MG63 (cell line): ENCODE measurements at regions not wholly inside any gene's neighbourhood (a gene's known extent, or its start where the extent isn't known, plus 50 kb on each side); places are given as distances from the start of the nearest gene placed in this dataset.

Experiments used
- DNase-seq: peaks from one replicate; pipeline ENCODE4 v3.0.0-alpha.2; 2020
- H3K27me3 ChIP-seq: fragments of 250-450 bp; sonication (Bioruptor Pico); 2 replicates; pipeline ENCODE4 v1.5.1; 2020; ENCODE audit warnings: mild to moderate bottlenecking, moderate library complexity
- H3K36me3 ChIP-seq: fragments of 250-450 bp; sonication (Bioruptor Pico); 2 replicates; pipeline ENCODE4 v1.5.1; 2020; ENCODE audit warnings: mild to moderate bottlenecking, moderate library complexity
- H3K4me3 ChIP-seq: fragments of 250-450 bp; sonication (Bioruptor Pico); 2 replicates; pipeline ENCODE4 v1.5.1; 2020; ENCODE audit warnings: mild to moderate bottlenecking, moderate library complexity
- H3K9me3 ChIP-seq: fragments of 250-450 bp; sonication (Bioruptor Pico); 2 replicates; pipeline ENCODE4 v1.5.1; 2020; ENCODE audit warnings: mild to moderate bottlenecking, moderate library complexity

GRCh38 chr5:165224366-165225045 lies 1719.1 kb downstream of the MAT2B start:
- H3K4me3 ChIP-seq: no peak overlapping the region
- H3K27me3 ChIP-seq: no peaks in the 10 kb centered on the region
- no peak for DNase-seq
- H3K9me3 ChIP-seq: no peaks in the 10 kb centered on the region
- no peaks in the 10 kb centered on the region for H3K36me3 ChIP-seq

DNA sequence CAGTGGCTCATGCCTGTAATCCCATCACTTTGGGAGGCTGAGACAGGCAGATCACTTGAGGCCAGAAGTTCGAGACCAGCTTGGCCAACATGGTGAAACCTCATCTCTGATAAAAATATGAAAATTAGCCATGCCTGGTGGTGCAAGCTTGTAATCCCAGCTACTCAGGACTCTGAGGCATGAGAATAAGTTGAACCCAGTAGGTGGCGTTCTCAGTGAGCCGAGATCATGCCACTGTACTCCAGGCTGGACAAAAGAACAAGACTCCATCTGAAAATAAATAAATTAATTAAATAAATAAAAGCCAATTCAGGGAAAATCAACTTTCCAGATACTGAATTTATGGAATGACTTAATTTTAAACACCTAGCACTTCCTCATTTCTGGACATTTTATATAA lies 1722.1 kb downstream of the MAT2B start:
- no peaks in the 10 kb centered on the region for H3K36me3 ChIP-seq
- no peak overlapping the region for H3K4me3 ChIP-seq

GRCh38 chr5:165228184-165228583 lies 1722.8 kb downstream of the MAT2B start:
- no peaks in the 10 kb centered on the region for H3K36me3 ChIP-seq
- no peak for DNase-seq
- H3K27me3 ChIP-seq: no peaks in the 10 kb centered on the region
- H3K9me3 ChIP-seq: no peaks in the 10 kb centered on the region; the same call in 1 of the 2 replicates
- H3K4me3 ChIP-seq: no peak overlapping the region

More for the DNA sequence above, 1722.1 kb downstream of the MAT2B start:
- no peaks in the 10 kb centered on the region for H3K9me3 ChIP-seq
- no peaks in the 10 kb centered on the region for H3K27me3 ChIP-seq
- no peak for DNase-seq

- Histone ChIP-seq H3K36me3 (no peaks in the 10 kb centered on the region), H3K27me3 (no peaks in the 10 kb centered on the region), H3K4me3 (no peak overlapping the region), H3K9me3 (peaks cover 7% of the 10 kb centered on the region)
- DNase-seq: no peak
Measured at GRCh38 chr5:165231821-165232508, 1726.5 kb downstream of the MAT2B start.

DNA sequence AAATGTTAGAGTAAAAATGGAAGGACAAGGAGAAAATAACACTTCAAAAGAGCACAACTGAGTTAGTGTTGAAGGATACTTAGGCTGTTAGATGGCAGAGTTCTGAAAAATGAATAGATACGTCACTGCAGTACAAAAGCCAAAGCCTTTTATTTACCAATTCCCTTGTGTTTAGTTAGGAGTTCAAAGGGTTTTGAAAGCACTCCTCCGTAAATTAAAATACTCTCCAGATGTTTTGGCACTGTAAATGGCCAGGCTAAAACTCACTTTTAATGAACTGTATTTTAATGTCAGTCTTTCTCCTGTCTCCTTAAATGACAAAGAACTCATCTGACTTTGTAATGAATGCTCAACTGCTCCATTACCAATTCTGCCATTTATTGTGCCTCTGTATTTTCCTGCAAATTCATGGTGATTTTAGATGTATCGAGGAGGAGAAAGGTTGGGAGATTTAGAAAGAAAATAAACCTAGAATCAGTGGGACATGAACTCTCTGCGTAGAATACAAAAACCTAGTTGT lies 1727.2 kb downstream of the MAT2B start:
- Histone ChIP-seq H3K27me3 (no peaks in the 10 kb centered on the region), H3K9me3 (peaks cover 7% of the 10 kb centered on the region), H3K36me3 (no peaks in the 10 kb centered on the region), H3K4me3 (no peak overlapping the region)
- DNase-seq: no peak

GRCh38 chr5:165241811-165242210 lies 1736.4 kb downstream of the MAT2B start:
- Histone ChIP-seq H3K4me3 (no peak overlapping the region), H3K36me3 (no peaks in the 10 kb centered on the region), H3K27me3 (no peaks in the 10 kb centered on the region), H3K9me3 (no peaks in the 10 kb centered on the region)
- no peak for DNase-seq

- H3K36me3 ChIP-seq: no peaks in the 10 kb centered on the region
- DNase-seq: no peak
- no peaks in the 10 kb centered on the region for H3K9me3 ChIP-seq
- H3K27me3 ChIP-seq: no peaks in the 10 kb centered on the region
- H3K4me3 ChIP-seq: no peak overlapping the region
Measured at GRCh38 chr5:165242646-165243045, 1737.2 kb downstream of the MAT2B start.

DNA sequence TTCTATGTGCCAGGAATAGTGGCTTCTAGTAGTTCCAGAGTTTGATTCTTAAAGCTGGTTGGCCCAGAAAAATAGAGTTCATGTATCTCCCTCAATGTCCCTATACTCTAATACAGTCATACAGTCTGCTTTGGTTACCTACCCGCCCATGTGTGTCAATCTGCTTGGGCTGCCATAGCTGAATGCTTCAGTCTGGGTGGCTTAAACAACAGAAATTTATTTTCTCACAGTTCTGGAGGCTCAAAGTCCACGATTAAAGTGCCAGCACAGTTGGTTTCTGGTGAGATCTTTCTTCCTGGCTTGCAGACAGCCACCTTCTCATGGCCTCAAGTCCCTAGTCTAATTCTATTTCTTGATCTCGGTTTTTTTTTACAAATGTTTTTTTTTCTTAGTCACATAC lies 1739.0 kb downstream of the MAT2B start:
- H3K36me3 ChIP-seq: no peaks in the 10 kb centered on the region
- no peaks in the 10 kb centered on the region for H3K27me3 ChIP-seq
- no peak for DNase-seq
- no peak overlapping the region for H3K4me3 ChIP-seq
- H3K9me3 ChIP-seq: no peaks in the 10 kb centered on the region

GRCh38 chr5:165258197-165258771 lies 1752.9 kb downstream of the MAT2B start:
- no peak for DNase-seq
- Histone ChIP-seq H3K9me3 (no peaks in the 10 kb centered on the region; the same call in 1 of the 2 replicates), H3K27me3 (no peaks in the 10 kb centered on the region)

GRCh38 chr5:165260426-165260825 lies 1755.0 kb downstream of the MAT2B start:
- no peak overlapping the region for H3K4me3 ChIP-seq
- H3K36me3 ChIP-seq: no peaks in the 10 kb centered on the region
- no peaks in the 10 kb centered on the region for H3K27me3 ChIP-seq
- no peak for DNase-seq
- no peaks in the 10 kb centered on the region; the same call in 1 of the 2 replicates for H3K9me3 ChIP-seq

More at GRCh38 chr5:165258197-165258771, 1752.9 kb downstream of the MAT2B start:
- Histone ChIP-seq H3K36me3 (no peaks in the 10 kb centered on the region), H3K4me3 (no peak overlapping the region)

DNA sequence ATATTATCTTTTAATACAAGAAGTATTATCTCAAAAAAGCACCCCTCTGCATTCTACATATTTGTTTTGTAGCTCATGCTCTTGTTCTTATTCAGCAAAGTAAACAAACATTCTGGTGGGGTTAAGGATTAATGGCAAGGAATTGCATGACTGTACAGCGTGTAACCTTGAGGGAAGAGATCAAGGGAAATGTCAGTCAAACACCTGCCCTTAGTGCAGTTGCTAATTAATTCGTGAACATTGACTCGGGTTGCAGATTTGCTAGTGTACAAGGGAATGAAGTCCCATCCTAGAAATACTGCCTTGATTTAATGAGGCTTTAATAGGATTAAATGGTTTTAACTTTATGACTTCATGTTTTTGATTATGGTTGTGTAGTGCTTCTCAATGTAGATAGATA lies 1758.1 kb downstream of the MAT2B start:
- Histone ChIP-seq H3K36me3 (no peaks in the 10 kb centered on the region), H3K27me3 (no peaks in the 10 kb centered on the region), H3K4me3 (no peak overlapping the region), H3K9me3 (no peaks in the 10 kb centered on the region; the same call in 1 of the 2 replicates)
- DNase-seq: no peak

GRCh38 chr5:165266939-165267338 lies 1761.5 kb downstream of the MAT2B start:
- Histone ChIP-seq H3K27me3 (no peaks in the 10 kb centered on the region), H3K36me3 (no peaks in the 10 kb centered on the region), H3K4me3 (no peak overlapping the region), H3K9me3 (no peaks in the 10 kb centered on the region; the same call in 1 of the 2 replicates)
- DNase-seq: no peak

DNA sequence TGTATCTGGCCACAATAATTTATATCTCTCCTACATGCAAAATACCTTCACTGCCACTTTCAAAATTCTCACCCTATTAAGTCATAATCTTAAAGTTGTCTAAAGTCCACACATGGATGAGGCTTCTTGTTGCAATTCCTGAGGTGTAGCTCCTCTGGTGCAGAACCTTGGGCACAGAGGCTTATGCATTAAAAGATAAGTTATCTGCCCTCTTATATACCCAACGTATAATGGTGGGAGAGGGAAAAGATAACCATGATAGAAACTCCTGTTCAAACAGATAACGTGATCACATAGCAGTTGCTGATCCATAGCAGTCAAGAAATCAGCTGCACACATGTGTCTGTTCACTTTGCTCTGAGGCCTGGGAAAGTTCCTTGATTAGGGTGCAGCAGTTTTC lies 1767.0 kb downstream of the MAT2B start:
- Histone ChIP-seq H3K4me3 (no peak overlapping the region), H3K27me3 (no peaks in the 10 kb centered on the region), H3K36me3 (no peaks in the 10 kb centered on the region), H3K9me3 (no peaks in the 10 kb centered on the region)
- DNase-seq: no peak

- no peaks in the 10 kb centered on the region for H3K36me3 ChIP-seq
- H3K9me3 ChIP-seq: no peaks in the 10 kb centered on the region
- DNase-seq: no peak
- no peaks in the 10 kb centered on the region for H3K27me3 ChIP-seq
- H3K4me3 ChIP-seq: no peak overlapping the region
Measured at GRCh38 chr5:165277661-165278060, 1772.2 kb downstream of the MAT2B start.

DNA sequence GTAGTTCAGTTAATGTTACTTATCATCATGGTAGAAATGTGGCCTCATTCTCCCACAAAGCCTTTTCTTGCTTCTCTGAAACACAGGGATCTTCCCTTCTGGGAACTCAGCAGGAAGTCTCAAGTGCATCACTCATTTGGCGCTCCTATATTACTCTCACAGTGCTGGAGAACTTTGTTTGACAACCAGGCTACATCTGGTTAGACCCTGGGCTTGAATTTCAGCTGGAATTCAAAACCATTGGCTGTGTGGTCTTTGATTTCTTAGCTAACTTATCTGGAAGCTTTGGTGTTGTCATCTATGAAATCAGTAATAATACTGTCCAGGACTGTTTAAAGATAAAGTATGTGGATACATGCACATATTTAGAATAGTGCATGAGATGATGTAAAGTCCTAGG lies 1777.1 kb downstream of the MAT2B start:
- no peaks in the 10 kb centered on the region for H3K9me3 ChIP-seq

GRCh38 chr5:165286692-165287091 lies 1781.3 kb downstream of the MAT2B start:
- DNase-seq: no peak

More for the DNA sequence above, 1777.1 kb downstream of the MAT2B start:
- Histone ChIP-seq H3K36me3 (no peaks in the 10 kb centered on the region), H3K4me3 (no peak overlapping the region), H3K27me3 (no peaks in the 10 kb centered on the region)
- DNase-seq: no peak

DNA sequence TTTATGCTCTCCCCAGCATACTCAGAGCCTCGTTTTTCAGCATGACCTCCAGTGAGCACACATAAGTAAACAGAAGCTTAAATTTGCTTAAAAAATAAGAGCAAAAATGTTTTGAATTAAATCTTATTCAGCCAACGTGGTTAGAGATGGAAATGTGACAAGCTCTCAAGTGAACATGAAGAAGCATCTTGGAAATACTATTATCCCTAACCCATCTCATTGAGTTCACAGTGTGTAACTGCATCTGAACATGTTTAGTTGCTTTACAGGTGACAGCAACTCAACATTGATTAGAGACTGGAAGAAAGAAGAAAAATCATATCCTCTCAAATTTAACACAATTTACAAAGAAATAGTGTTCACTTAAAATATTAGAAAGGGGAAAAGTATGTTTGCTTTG lies 1785.1 kb downstream of the MAT2B start:
- H3K4me3 ChIP-seq: no peak overlapping the region
- H3K9me3 ChIP-seq: peaks cover 5% of the 10 kb centered on the region
- DNase-seq: no peak
- H3K36me3 ChIP-seq: no peaks in the 10 kb centered on the region
- H3K27me3 ChIP-seq: no peaks in the 10 kb centered on the region

More at GRCh38 chr5:165286692-165287091, 1781.3 kb downstream of the MAT2B start:
- Histone ChIP-seq H3K9me3 (no peaks in the 10 kb centered on the region), H3K27me3 (no peaks in the 10 kb centered on the region), H3K4me3 (no peak overlapping the region), H3K36me3 (no peaks in the 10 kb centered on the region)
